A549 (cell line): ENCODE measurements at regions not wholly inside any gene's neighbourhood (a gene's known extent, or its start where the extent isn't known, plus 50 kb on each side); places are given as distances from the start of the nearest gene placed in this dataset.

Source experiments
- ATAC-seq, 2 experiments: fragments of 200-7000 bp in 1 of 2; fragments of >200 bp in 1 of 2; cut with Nextera tagmentation in 1 of 2; cut with Tn5 transposase in 1 of 2; 3 replicates each; pipeline versions ENCODE4 v1.8.0 to v1.9.1; 2018 to 2020; ENCODE audit warnings: mild to moderate bottlenecking in 1 of 2, moderate library complexity in 1 of 2
- CTCF ChIA-PET: fragments of 300-600 bp; sonication (Branson Sonifier 250); formaldehyde crosslinking; extraction: SDS; loops from one replicate; lab custom pipeline; 2021; ENCODE audit warnings: antibody characterized with exemption, inconsistent platforms; lab: Yijun Ruan, JAX
- POLR2A ChIA-PET: fragments of 350-600 bp; formaldehyde crosslinking; extraction: SDS; loops from one replicate; lab custom pipeline; 2021; ENCODE audit warnings: antibody characterized with exemption, inconsistent platforms; lab: Yijun Ruan, JAX
- DNase-seq, 2 experiments: peaks; one replicate each; pipeline versions ENCODE4 v3.0.0 to v3.0.0-alpha.2; 2011 to 2016; ENCODE audit warnings: low read depth in 1 of 2, low spot score in 1 of 2
- FAIRE-seq: peaks from 2 replicates; lab custom pipeline; 2011; peaks lifted over from hg19 to GRCh38; lab: Jason Lieb, UNC
- H3K27ac ChIP-seq, 2 experiments: fragments of >200 bp; sonication (Bioruptor Twin); formaldehyde crosslinking; 3 replicates each; pipeline ENCODE4 v1.5.1; 2016 to 2017
- H3K4me1 ChIP-seq: fragments of >200 bp; sonication (Bioruptor Twin); formaldehyde crosslinking; 3 replicates; pipeline ENCODE4 v1.6.1; 2016
- H3K4me2 ChIP-seq: fragments of >200 bp; sonication (Bioruptor Twin); formaldehyde crosslinking; 3 replicates; pipeline ENCODE4 v1.6.1; 2016
- H3K4me3 ChIP-seq: fragments of >200 bp; sonication (Bioruptor Twin); formaldehyde crosslinking; 3 replicates; pipeline ENCODE4 v1.5.1; 2016
- H3K9me3 ChIP-seq: fragments of >200 bp; sonication (Bioruptor Twin); formaldehyde crosslinking; 3 replicates; pipeline ENCODE4 v1.6.1; 2016
- CBX2 ChIP-seq: fragments of 200-600 bp; sonication (generic); IDR thresholded peaks from 2 replicates; pipeline ENCODE4 v1.6.1; 2016; ENCODE audit warnings: low read depth, mild to moderate bottlenecking, borderline replicate concordance
- CHD2 ChIP-seq: fragments of 150-350 bp; IDR thresholded peaks from 2 replicates; pipeline ENCODE4 v1.6.1; 2014; ENCODE audit warnings: low read length; ENCODE audit not compliant: partially characterized antibody
- EHF ChIP-seq: fragments of 250-450 bp; sonication (Bioruptor Pico); IDR thresholded peaks from 2 replicates; pipeline ENCODE4 v1.5.0; 2020; ENCODE audit warnings: mild to moderate bottlenecking
- FOSL2 ChIP-seq, 2 experiments: fragments of 450-650 bp in 1 of 2; fragments of >200 bp in 1 of 2; sonication (Bioruptor Twin) in 1 of 2; formaldehyde crosslinking; IDR thresholded peaks; 2 replicates each; pipeline versions ENCODE4 v1.5.0 to v1.6.1; 2016 to 2020; ENCODE audit warnings: mild to moderate bottlenecking in 1 of 2, moderate library complexity in 1 of 2
- FOXS1 ChIP-seq: fragments of 250-450 bp; sonication (Bioruptor Pico); IDR thresholded peaks from 2 replicates; pipeline ENCODE4 v1.5.0; 2020; ENCODE audit warnings: mild to moderate bottlenecking, moderate library complexity
- HOXA7 ChIP-seq: fragments of 250-450 bp; sonication (Bioruptor Pico); IDR thresholded peaks from 2 replicates; pipeline ENCODE4 v1.5.0; 2020; ENCODE audit warnings: mild to moderate bottlenecking, moderate library complexity
- HOXB5 ChIP-seq: fragments of 250-450 bp; sonication (Bioruptor Pico); IDR thresholded peaks from 2 replicates; pipeline ENCODE4 v1.5.0; 2020; ENCODE audit warnings: mild to moderate bottlenecking, moderate library complexity
- JUN ChIP-seq, 2 experiments: fragments of >200 bp; sonication (Bioruptor Twin); formaldehyde crosslinking; IDR thresholded peaks; 2 replicates in 1 of 2; 3 replicates in 1 of 2; pipeline ENCODE4 v1.6.1; 2016 to 2017
- KDM1A ChIP-seq: fragments of 200-600 bp; sonication (generic); IDR thresholded peaks from 2 replicates; pipeline ENCODE4 v1.6.1; 2016; ENCODE audit warnings: low read depth, mild to moderate bottlenecking
- MAFK ChIP-seq: fragments of 450-650 bp; IDR thresholded peaks from 2 replicates; pipeline ENCODE4 v1.6.1; 2014; ENCODE audit not compliant: partially characterized antibody
- MYC ChIP-seq: IDR thresholded peaks from 2 replicates; pipeline ENCODE4 v1.6.1; 2012; ENCODE audit warnings: mild to moderate bottlenecking, inconsistent platforms, low read length, improper control_type of control experiment, borderline replicate concordance
- NPAS2 ChIP-seq: fragments of 250-450 bp; sonication (Bioruptor Pico); IDR thresholded peaks from 2 replicates; pipeline ENCODE4 v1.8.0; 2022; ENCODE audit warnings: mild to moderate bottlenecking, moderate library complexity, borderline replicate concordance
- NR3C1 ChIP-seq: fragments of >200 bp; sonication (Bioruptor Twin); formaldehyde crosslinking; IDR thresholded peaks from 3 replicates; pipeline ENCODE4 v1.6.1; 2017
- POLR2A ChIP-seq: IDR thresholded peaks from 2 replicates; pipeline ENCODE4 v1.6.1; 2012; ENCODE audit warnings: mild to moderate bottlenecking, low read length
- POLR2AphosphoS2 ChIP-seq: conservative IDR thresholded peaks from 2 replicates; pipeline ENCODE4 v1.6.1; 2012; ENCODE audit warnings: low read length, improper control_type of control experiment, inconsistent platforms
- TFCP2L1 ChIP-seq: fragments of 250-450 bp; sonication (Bioruptor Pico); IDR thresholded peaks from 2 replicates; pipeline ENCODE4 v1.5.0; 2021; ENCODE audit warnings: mild to moderate bottlenecking
- ZFP36 ChIP-seq: fragments of 450-650 bp; IDR thresholded peaks from 2 replicates; pipeline ENCODE4 v1.6.1; 2014; ENCODE audit warnings: borderline replicate concordance; ENCODE audit not compliant: partially characterized antibody
- ZSCAN20 ChIP-seq: fragments of 250-450 bp; sonication (Bioruptor Pico); IDR thresholded peaks from 2 replicates; pipeline ENCODE4 v1.8.0; 2022; ENCODE audit warnings: mild to moderate bottlenecking, moderate library complexity
- WGBS: methylation state at CpG from one replicate; pipeline ENCODE4 v1.1.6; 2017; ENCODE audit errors: missing lambda C conversion rate; 5-methylcytosine and 5-hydroxymethylcytosine counted together
- TF ChIP-seq, protein P1 (sequence below): IDR thresholded peaks from 2 replicates; pipeline ENCODE4 v1.6.1; 2012
- TF ChIP-seq, protein P2 (sequence below): fragments of 250-450 bp; sonication (Bioruptor Pico); IDR thresholded peaks from 2 replicates; pipeline ENCODE4 v1.5.0; 2021; ENCODE audit warnings: mild to moderate bottlenecking, moderate library complexity, borderline replicate concordance
- TF ChIP-seq, protein P3 (sequence below): fragments of 150-350 bp; IDR thresholded peaks from 2 replicates; pipeline ENCODE4 v1.6.1; 2014; ENCODE audit warnings: low read depth, mild to moderate bottlenecking, low read length

DNA sequence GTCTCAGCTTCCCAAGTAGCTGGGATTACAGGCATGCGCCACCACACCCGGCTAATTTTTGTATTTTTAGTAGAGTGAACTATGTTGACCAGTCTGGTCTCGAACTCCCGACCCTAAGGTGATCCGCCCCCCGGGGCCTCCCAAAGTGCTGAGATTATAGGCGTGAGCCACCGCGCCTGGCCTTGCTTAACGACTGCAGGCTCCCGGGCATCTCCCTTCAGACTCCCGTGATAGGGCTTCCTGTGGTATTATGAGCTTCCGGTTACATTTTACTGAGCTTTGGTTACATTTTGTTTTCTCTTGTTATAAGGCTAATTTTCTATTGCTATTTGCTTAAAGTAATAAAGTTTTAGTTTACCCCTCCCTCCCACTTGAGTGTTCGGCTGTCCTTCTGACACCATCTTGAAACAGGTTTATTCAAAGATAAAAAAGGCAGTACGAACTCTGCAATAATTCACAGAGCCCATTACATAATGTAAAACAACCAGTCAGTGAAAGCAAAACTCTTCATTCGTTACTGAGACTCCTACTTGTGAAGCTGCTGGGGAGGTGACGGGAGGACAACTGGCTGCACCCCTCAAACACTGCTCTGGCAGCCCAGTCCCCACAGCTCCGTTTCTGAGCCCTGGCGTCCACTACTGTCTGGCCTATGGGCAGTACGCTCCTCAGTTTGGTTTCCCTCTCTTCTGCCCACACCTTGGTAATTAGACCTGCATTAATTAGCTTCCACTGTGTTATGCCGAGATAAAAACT, 795.7 kb upstream of the SLIT2 start:
- H3K4me3 ChIP-seq, result no peak overlapping the region
- H3K4me2 ChIP-seq, result no peak overlapping the region
- H3K4me1 ChIP-seq, result no peaks in the 10 kb centered on the region
- no peak overlapping the region for H3K27ac ChIP-seq
- ChIA-PET CTCF (no interaction called here), POLR2A (no interaction called here)
- H3K9me3 ChIP-seq, result no peaks in the 10 kb centered on the region
- no peak for FAIRE-seq
- DNase-seq, result no peak
- WGBS, result 37% methylated on average over 20 of the region's 21 CpGs
- ATAC-seq, result no peak
- no peak for TF ChIP-seq JUN (IDR thresholded peaks at IDR 0.05)

DNA sequence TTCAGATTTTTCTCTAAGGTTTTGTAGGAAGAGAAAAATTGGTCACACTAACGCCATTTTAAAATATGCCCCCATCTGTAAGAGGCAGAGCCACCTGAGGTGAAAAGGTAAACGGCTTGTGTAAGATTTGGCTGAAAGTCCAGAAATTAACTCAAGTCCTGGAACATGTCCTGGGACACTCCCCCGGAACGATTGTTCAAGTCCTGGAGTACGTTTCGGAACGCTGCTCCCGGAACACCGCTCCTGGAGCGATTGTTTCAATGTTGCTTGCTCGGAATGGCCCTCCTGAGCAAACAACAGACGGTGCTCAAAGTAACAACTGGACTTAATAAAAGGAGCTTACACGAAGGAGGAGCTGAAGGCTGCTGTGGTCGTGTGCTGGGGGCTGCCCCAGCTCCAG, 796.5 kb upstream of the SLIT2 start:
- H3K27ac ChIP-seq, result no peak overlapping the region
- CTCF ChIA-PET, result no interaction called here
- no peak for FAIRE-seq

DNA sequence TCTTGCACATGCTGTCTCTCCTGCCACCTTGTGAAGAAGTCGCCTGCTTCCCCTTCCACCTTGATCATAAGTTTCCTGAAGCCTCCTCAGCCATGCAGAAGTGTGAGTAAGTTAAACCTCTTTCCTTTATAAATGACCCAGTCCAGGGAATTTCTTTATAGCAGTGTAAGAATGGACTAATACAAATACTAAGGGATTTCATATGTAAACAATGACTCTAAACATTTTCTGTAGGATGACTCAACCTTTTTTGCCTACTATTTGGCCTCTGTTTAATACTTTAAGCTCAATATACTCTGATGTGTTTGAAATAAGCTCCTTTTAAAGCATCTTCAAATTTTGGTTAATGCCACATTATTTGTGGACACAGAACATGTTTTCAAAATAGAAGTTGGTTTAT, 813.5 kb upstream of the SLIT2 start:
- ChIA-PET CTCF (no interaction called here), POLR2A (no interaction called here)
- Histone ChIP-seq H3K4me1 (no peaks in the 10 kb centered on the region), H3K9me3 (no peaks in the 10 kb centered on the region), H3K4me2 (no peak overlapping the region), H3K4me3 (no peak overlapping the region), H3K27ac (no peak overlapping the region)
- DNase-seq (no peak), FAIRE-seq (no peak), ATAC-seq (no peak)
- WGBS, result 0% methylated on average over 1 of the region's 1 CpG
- TF ChIP-seq POLR2AphosphoS2, result no peak
- TF ChIP-seq POLR2A, result no peak
- TF ChIP-seq FOSL2 (IDR thresholded peaks at IDR 0.05), result no peak
- TF ChIP-seq FOSL2 (CRISPR knock-in tag; IDR thresholded peaks at IDR 0.05), result no peak

More for the DNA sequence above, 796.5 kb upstream of the SLIT2 start:
- ATAC-seq, result no peak
- no peak for DNase-seq
- H3K4me1 ChIP-seq, result no peaks in the 10 kb centered on the region
- no peaks in the 10 kb centered on the region for H3K9me3 ChIP-seq
- TF ChIP-seq, protein P1, sequence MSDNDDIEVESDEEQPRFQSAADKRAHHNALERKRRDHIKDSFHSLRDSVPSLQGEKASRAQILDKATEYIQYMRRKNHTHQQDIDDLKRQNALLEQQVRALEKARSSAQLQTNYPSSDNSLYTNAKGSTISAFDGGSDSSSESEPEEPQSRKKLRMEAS, result no peak
- TF ChIP-seq ZFP36 (no peak), MYC (no peak), NR3C1 (no peak), CHD2 (no peak)
- TF ChIP-seq, protein P2, sequence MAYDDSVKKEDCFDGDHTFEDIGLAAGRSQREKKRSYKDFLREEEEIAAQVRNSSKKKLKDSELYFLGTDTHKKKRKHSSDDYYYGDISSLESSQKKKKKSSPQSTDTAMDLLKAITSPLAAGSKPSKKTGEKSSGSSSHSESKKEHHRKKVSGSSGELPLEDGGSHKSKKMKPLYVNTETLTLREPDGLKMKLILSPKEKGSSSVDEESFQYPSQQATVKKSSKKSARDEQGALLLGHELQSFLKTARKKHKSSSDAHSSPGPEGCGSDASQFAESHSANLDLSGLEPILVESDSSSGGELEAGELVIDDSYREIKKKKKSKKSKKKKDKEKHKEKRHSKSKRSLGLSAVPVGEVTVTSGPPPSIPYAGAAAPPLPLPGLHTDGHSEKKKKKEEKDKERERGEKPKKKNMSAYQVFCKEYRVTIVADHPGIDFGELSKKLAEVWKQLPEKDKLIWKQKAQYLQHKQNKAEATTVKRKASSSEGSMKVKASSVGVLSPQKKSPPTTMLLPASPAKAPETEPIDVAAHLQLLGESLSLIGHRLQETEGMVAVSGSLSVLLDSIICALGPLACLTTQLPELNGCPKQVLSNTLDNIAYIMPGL (CRISPR knock-in tag), result no peak
- WGBS, result 20% methylated on average over 7 of the region's 14 CpGs
- POLR2A ChIA-PET, result no interaction called here
- H3K4me2 ChIP-seq, result no peak overlapping the region
- no peak overlapping the region for H3K4me3 ChIP-seq

DNA sequence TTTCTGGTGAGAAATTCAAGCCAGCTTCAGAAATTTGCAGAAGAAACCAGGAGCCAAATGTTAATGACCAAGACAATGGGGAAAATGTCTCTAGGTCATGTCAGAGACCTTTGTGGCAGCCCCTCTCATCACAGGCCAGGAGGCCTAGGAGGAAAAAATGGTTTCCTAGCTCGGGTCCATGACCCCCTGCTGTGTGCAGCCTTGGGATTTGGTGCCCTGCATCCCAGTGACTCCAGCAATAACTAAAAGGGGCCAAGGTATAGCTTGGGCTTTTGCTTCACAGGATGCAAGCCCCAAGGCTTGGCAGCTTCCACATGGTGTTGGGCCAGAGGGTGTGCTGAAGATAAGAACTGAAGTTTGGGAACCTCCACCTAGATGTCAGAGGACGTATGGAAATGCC, 814.7 kb upstream of the SLIT2 start:
- 0% methylated on average over 2 of the region's 2 CpGs for WGBS
- no peaks in the 10 kb centered on the region for H3K4me1 ChIP-seq

DNA sequence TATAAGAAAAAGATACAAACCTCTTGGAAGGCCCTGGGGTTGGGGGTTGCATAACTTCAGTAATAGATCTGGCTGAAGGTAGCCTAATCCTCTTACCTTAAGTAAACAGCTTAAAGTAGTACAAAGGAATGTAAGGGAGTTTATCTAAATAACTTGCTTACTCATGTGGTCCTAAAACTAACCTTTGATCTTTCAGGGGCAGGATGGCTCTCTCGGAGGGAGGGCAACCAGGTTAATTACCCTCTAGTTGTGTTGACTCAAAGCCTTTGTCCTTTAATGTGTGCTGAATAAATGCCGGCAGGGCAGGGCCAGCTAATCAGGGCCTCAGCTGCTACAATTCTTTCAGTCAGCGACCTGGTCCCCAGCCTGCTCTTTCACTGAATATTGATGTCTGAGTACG, 822.0 kb upstream of the SLIT2 start:
- H3K4me1 ChIP-seq, result no peaks in the 10 kb centered on the region
- CTCF ChIA-PET, result no interaction called here
- no peak overlapping the region for H3K4me2 ChIP-seq
- FAIRE-seq, result no peak
- 0% methylated on average over 4 of the region's 4 CpGs for WGBS
- POLR2A ChIA-PET, result no interaction called here
- ATAC-seq, result no peak
- no peak overlapping the region for H3K4me3 ChIP-seq
- H3K27ac ChIP-seq, result no peak overlapping the region
- no peaks in the 10 kb centered on the region for H3K9me3 ChIP-seq
- no peak for DNase-seq
- TF ChIP-seq CBX2, result no peak
- TF ChIP-seq NPAS2 (CRISPR knock-in tag), result no peak
- TF ChIP-seq FOXS1 (CRISPR knock-in tag), result no peak
- TF ChIP-seq ZSCAN20 (CRISPR knock-in tag), result no peak
- TF ChIP-seq MAFK, result no peak
- no peak for TF ChIP-seq TFCP2L1 (CRISPR knock-in tag)
- TF ChIP-seq KDM1A, result no peak
- TF ChIP-seq, protein P1, result no peak
- TF ChIP-seq EHF (CRISPR knock-in tag), result no peak
- TF ChIP-seq HOXA7, result no peak
- no peak for TF ChIP-seq HOXB5 (CRISPR knock-in tag)
- TF ChIP-seq NR3C1, result no peak
- TF ChIP-seq, protein P3, sequence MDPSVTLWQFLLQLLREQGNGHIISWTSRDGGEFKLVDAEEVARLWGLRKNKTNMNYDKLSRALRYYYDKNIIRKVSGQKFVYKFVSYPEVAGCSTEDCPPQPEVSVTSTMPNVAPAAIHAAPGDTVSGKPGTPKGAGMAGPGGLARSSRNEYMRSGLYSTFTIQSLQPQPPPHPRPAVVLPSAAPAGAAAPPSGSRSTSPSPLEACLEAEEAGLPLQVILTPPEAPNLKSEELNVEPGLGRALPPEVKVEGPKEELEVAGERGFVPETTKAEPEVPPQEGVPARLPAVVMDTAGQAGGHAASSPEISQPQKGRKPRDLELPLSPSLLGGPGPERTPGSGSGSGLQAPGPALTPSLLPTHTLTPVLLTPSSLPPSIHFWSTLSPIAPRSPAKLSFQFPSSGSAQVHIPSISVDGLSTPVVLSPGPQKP, result no peak

More for the DNA sequence above, 814.7 kb upstream of the SLIT2 start:
- FAIRE-seq (no peak), DNase-seq (no peak), ATAC-seq (no peak)
- peak; percentile 33 for TF ChIP-seq ZFP36
- no peak for TF ChIP-seq KDM1A
- ChIA-PET CTCF (no interaction called here), POLR2A (no interaction called here)
- Histone ChIP-seq H3K4me2 (no peak overlapping the region), H3K9me3 (no peaks in the 10 kb centered on the region), H3K27ac (no peak overlapping the region), H3K4me3 (no peak overlapping the region)
